OCI-LY1 (cell line): ENCODE measurements at regions not wholly inside any gene's neighbourhood (a gene's known extent, or its start where the extent isn't known, plus 50 kb on each side); places are given as distances from the start of the nearest gene placed in this dataset.

ENCODE experiments used
- H2AFZ ChIP-seq: fragments of 200-600 bp; sonication (generic), shearing (Covaris generic); 2 replicates; pipeline ENCODE4 v1.6.0; 2014; ENCODE audit warnings: antibody characterized with exemption, mild to moderate bottlenecking, low read length
- H3F3A ChIP-seq: fragments of 200-600 bp; sonication (generic), shearing (Covaris generic); 2 replicates; pipeline ENCODE4 v1.6.0; 2014; ENCODE audit warnings: mild to moderate bottlenecking, antibody characterized with exemption, low read length, moderate library complexity; ENCODE audit not compliant: insufficient read depth
- H3K27ac ChIP-seq: fragments of 200-600 bp; sonication (generic); 2 replicates; pipeline ENCODE4 v1.5.1; 2014; ENCODE audit warnings: low read length, mixed run types, mild to moderate bottlenecking, low read depth; ENCODE audit not compliant: poor library complexity, severe bottlenecking
- H3K27me3 ChIP-seq: fragments of 200-600 bp; sonication (generic); 2 replicates; pipeline ENCODE4 v1.6.0; 2014; ENCODE audit warnings: antibody characterized with exemption, mild to moderate bottlenecking, low read length, moderate library complexity; ENCODE audit not compliant: insufficient read depth
- H3K36me3 ChIP-seq: fragments of 200-600 bp; sonication (generic); 2 replicates; pipeline ENCODE4 v1.6.1; 2014; ENCODE audit warnings: mild to moderate bottlenecking, antibody characterized with exemption, low read length, moderate library complexity, mixed read lengths; ENCODE audit not compliant: insufficient read depth
- H3K4me1 ChIP-seq: fragments of 200-600 bp; sonication (generic); 2 replicates; pipeline ENCODE4 v1.5.1; 2014; ENCODE audit warnings: mild to moderate bottlenecking, low read length, moderate library complexity; ENCODE audit not compliant: insufficient read depth, severe bottlenecking
- H3K4me2 ChIP-seq: fragments of 200-600 bp; sonication (generic), shearing (Covaris generic); 2 replicates; pipeline ENCODE4 v1.6.1; 2014; ENCODE audit warnings: low read length
- H3K4me3 ChIP-seq: fragments of 200-600 bp; sonication (generic); 2 replicates; pipeline ENCODE4 v1.5.1; 2014; ENCODE audit warnings: low read length, low read depth, mild to moderate bottlenecking, mixed read lengths; ENCODE audit not compliant: poor library complexity, severe bottlenecking
- H3K79me2 ChIP-seq: fragments of 200-600 bp; shearing (Covaris generic); 2 replicates; pipeline ENCODE4 v1.6.1; 2016; ENCODE audit warnings: mixed run types, low read length, mixed read lengths; ENCODE audit not compliant: insufficient read depth
- H3K9ac ChIP-seq: fragments of 200-600 bp; sonication (generic), shearing (Covaris generic); 2 replicates; pipeline ENCODE4 v1.6.1; 2014; ENCODE audit warnings: mild to moderate bottlenecking, low read length, mixed read lengths
- H3K9me2 ChIP-seq: fragments of 200-600 bp; sonication (generic), shearing (Covaris generic); 2 replicates; pipeline ENCODE4 v1.6.1; 2014; ENCODE audit warnings: low read depth, mild to moderate bottlenecking, low read length, mixed read lengths
- H3K9me3 ChIP-seq: fragments of 200-600 bp; shearing (Covaris generic); 2 replicates; pipeline ENCODE4 v1.6.1; 2014; ENCODE audit warnings: low read length, mixed read lengths
- H4K20me1 ChIP-seq: fragments of 200-600 bp; sonication (generic), shearing (Covaris generic); 2 replicates; pipeline ENCODE4 v1.6.0; 2016; ENCODE audit warnings: mild to moderate bottlenecking, low read length; ENCODE audit not compliant: insufficient read depth
- EZH2 ChIP-seq: fragments of 200-600 bp; sonication (generic), shearing (Covaris generic); IDR thresholded peaks from 2 replicates; pipeline ENCODE4 v1.8.0; 2017; ENCODE audit warnings: borderline replicate concordance, mixed run types, mild to moderate bottlenecking, antibody characterized with exemption, low read length, moderate library complexity, mixed read lengths
- TF ChIP-seq, protein P1 (sequence below): fragments of 200-600 bp; sonication (generic), shearing (Covaris generic); IDR thresholded peaks from 2 replicates; pipeline ENCODE4 v1.5.1; 2017; ENCODE audit warnings: mild to moderate bottlenecking, antibody characterized with exemption, low read length, moderate library complexity, mixed read lengths

DNA sequence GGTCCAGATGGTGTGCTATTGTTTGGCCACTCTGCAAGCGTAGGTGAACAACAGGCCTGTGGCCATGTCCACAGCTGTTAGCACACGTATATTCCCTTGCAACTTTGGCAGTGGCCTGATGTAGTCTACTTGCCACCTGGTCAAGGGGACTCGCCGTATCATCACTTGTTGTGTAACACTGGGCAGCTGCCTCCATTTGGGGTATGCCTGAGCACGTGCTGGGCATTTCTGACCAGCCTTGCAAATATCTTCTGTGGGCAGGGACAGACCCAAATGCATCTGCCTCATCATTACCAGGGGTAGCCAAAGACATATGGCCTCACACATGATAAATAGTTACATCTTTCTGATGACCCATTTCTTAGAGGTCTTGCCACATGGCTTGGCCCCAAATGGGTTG lies 434.2 kb downstream of the DYNC2H1 start:
- H3K4me1 ChIP-seq = no peaks in the 10 kb centered on the region
- no peak overlapping the region for H2AFZ ChIP-seq
- H4K20me1 ChIP-seq = no peaks in the 10 kb centered on the region
- TF ChIP-seq EZH2 = no peak
- TF ChIP-seq, protein P1, sequence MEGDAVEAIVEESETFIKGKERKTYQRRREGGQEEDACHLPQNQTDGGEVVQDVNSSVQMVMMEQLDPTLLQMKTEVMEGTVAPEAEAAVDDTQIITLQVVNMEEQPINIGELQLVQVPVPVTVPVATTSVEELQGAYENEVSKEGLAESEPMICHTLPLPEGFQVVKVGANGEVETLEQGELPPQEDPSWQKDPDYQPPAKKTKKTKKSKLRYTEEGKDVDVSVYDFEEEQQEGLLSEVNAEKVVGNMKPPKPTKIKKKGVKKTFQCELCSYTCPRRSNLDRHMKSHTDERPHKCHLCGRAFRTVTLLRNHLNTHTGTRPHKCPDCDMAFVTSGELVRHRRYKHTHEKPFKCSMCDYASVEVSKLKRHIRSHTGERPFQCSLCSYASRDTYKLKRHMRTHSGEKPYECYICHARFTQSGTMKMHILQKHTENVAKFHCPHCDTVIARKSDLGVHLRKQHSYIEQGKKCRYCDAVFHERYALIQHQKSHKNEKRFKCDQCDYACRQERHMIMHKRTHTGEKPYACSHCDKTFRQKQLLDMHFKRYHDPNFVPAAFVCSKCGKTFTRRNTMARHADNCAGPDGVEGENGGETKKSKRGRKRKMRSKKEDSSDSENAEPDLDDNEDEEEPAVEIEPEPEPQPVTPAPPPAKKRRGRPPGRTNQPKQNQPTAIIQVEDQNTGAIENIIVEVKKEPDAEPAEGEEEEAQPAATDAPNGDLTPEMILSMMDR = no peak
- H3K36me3 ChIP-seq = no peaks in the 10 kb centered on the region
- H3K27ac ChIP-seq = no peak overlapping the region
- no peak overlapping the region for H3K9ac ChIP-seq
- no peaks in the 10 kb centered on the region for H3K9me2 ChIP-seq
- no peaks in the 10 kb centered on the region for H3K79me2 ChIP-seq
- H3K9me3 ChIP-seq = no peaks in the 10 kb centered on the region
- no peak overlapping the region for H3K4me2 ChIP-seq
- no peak overlapping the region for H3K4me3 ChIP-seq
- H3K27me3 ChIP-seq = no peaks in the 10 kb centered on the region
- no peaks in the 10 kb centered on the region for H3F3A ChIP-seq

- Histone ChIP-seq H3K36me3 (no peaks in the 10 kb centered on the region), H4K20me1 (no peaks in the 10 kb centered on the region)
- TF ChIP-seq EZH2 = no peak
- TF ChIP-seq, protein P1 = no peak
These were observed 435.6 kb downstream of the DYNC2H1 start for GRCh38 chr11:103544874-103545273.

DNA sequence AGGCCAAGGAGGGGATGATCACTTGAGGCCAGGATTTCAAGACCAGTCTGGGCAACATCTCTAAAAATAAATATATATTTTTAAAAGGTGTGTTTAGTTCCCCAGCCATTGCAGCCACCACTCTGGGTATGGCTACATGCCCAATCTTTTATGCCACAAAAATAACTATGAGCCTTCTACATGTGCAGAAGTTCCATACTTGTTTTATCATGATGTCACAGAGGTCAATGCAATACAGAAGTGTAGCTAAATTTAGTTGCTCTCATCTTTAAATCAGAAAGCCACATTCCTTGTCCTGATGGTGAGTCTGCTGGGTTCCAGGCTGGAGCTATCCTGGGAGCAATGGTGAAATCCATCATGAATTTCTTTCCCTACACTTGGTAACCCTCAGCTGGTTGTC lies 436.3 kb downstream of the DYNC2H1 start:
- Histone ChIP-seq H3K9me3 (no peaks in the 10 kb centered on the region), H3K4me2 (no peak overlapping the region), H3F3A (no peaks in the 10 kb centered on the region), H3K9me2 (no peaks in the 10 kb centered on the region), H3K4me1 (no peaks in the 10 kb centered on the region), H2AFZ (no peak overlapping the region), H3K79me2 (no peaks in the 10 kb centered on the region), H3K4me3 (no peak overlapping the region), H3K27me3 (no peaks in the 10 kb centered on the region), H3K27ac (no peak overlapping the region), H3K36me3 (no peaks in the 10 kb centered on the region), H4K20me1 (no peaks in the 10 kb centered on the region), H3K9ac (no peak overlapping the region)
- TF ChIP-seq, protein P1 = no peak
- TF ChIP-seq EZH2 = no peak

More at GRCh38 chr11:103544874-103545273, 435.6 kb downstream of the DYNC2H1 start:
- H3K4me2 ChIP-seq = no peak overlapping the region
- H3F3A ChIP-seq = no peaks in the 10 kb centered on the region
- H3K79me2 ChIP-seq = no peaks in the 10 kb centered on the region
- H3K9me2 ChIP-seq = no peaks in the 10 kb centered on the region
- no peaks in the 10 kb centered on the region for H3K4me1 ChIP-seq
- no peak overlapping the region for H3K9ac ChIP-seq
- H2AFZ ChIP-seq = no peak overlapping the region
- no peak overlapping the region for H3K4me3 ChIP-seq
- H3K27me3 ChIP-seq = no peaks in the 10 kb centered on the region
- H3K9me3 ChIP-seq = no peaks in the 10 kb centered on the region
- H3K27ac ChIP-seq = no peak overlapping the region
